SH-SY5Y (cell line): ENCODE measurements at regions not wholly inside any gene's neighbourhood (a gene's known extent, or its start where the extent isn't known, plus 50 kb on each side); places are given as distances from the start of the nearest gene placed in this dataset.

Experiments used
- GATA2 ChIP-seq: IDR thresholded peaks from 2 replicates; pipeline ENCODE4 v1.6.1; 2011; ENCODE audit warnings: mild to moderate bottlenecking, low read depth, low read length
- GATA3 ChIP-seq: IDR thresholded peaks from 2 replicates; pipeline ENCODE4 v1.6.1; 2011; ENCODE audit warnings: low read depth, mild to moderate bottlenecking, low read length, moderate library complexity

DNA sequence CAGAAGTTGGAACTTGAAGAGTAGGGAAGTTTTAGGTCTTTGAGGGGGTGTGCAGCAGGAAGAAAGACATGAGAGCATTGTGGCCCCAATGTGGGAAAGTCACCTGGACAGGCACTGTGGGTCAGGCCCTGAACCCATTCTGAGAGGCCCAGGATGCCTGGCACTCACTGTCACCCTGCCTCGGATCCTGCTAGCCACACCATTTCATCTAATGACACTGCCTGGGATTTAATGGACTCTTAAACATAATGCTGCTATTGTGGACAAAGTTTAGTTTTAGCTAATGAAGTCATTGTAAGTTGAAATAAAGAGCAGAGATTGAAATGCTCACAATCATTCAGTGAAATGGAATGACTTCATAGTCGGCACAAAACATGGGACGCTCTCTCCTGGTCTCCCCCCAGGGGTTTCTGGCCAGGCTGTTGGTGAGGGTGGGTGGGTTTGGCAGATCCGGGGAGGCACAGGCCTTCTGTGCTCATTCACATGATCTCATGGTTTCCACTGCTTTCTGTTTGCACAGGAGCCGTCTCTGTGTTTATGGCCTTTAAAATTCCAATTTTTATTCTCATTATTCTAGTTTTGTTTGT is 141.8 kb upstream of the KLHL29 start:
- TF ChIP-seq GATA2: no peak
- TF ChIP-seq GATA3: no peak
